ENCODE measurements at regions not wholly inside any gene's neighbourhood (a gene's known extent, or its start where the extent isn't known, plus 50 kb on each side); places are given as distances from the start of the nearest gene placed in this dataset.
"Not testable (repeated sequence)": the region's sequence is repeated elsewhere in the genome, so short reads cannot be mapped to it uniquely, and the experiment has no call there.

DNA sequence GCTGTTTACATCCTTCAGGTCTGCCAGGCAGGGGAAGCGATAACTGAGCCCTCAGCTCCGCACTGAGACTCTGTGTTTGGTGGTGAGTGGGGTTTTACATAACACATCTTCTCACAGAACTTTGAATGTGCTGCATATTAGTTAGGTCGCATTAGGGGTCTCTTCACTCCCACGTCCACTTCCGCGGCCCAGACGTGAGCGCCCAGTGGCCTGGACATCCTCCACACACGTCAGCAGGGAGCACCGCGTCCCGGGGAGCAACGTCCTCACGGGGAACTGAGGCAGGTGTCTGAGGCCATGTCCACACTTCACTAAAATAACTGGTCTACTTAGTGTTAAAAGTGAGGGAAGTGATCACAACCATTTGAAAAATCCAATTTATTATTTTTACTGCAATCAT lies 100.4 kb upstream of the SATB2 start:
- DNase-seq: no peak

DNA sequence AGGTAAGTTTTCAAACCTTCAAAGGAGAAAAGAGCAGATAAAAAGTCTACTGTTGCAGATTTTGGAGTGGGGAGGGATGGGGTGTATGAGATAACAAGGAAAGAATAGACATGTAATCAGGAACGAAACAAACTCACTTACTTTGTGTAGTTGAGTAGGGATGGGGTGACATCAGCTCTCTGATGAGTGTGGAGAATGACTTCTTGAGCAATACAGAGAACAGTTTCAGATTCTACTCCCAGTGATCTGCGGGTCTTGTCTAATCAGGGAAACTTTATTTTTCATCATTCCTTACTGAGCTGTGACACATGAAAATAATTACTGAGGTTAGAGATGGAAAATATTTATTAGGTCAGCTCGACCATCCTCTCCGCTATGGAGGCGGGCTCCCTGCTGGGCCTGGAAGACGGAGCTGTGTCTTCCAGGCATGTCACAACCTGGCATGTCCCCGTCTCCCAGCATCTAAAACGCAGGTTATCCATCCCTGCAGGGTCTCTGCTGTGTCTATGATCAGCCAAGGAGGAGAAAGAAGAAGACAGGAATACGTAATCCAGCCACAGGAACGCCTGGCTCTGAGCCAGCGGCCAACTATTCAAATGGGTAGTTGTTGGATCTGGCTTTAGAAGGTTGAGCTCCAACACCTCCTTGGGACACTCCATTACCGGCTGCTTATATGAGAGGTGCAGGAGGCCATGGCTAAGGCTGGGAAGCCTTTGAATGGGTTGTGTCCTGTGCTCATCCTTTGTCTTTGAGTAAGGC lies 99.0 kb upstream of the SATB2 start:
- no peak for DNase-seq

DNA sequence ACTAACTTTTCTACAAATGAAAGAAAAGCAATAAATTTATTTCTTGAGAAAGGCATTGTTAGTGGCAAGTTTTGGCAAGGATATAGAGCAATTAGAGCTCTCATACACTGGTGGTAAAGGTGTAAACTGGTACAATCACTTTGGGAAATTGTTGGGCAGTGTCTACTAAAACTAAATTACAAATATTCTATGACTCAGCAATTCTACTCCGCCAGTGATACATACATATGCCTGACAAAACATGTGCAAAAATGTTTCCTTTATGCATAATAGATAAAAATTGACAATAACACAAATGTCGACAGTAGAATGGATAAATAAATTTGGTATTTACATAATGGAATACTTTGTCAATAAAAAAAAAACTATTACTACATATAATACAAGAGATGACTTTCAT lies 96.3 kb upstream of the SATB2 start:
- no peak for DNase-seq

DNA sequence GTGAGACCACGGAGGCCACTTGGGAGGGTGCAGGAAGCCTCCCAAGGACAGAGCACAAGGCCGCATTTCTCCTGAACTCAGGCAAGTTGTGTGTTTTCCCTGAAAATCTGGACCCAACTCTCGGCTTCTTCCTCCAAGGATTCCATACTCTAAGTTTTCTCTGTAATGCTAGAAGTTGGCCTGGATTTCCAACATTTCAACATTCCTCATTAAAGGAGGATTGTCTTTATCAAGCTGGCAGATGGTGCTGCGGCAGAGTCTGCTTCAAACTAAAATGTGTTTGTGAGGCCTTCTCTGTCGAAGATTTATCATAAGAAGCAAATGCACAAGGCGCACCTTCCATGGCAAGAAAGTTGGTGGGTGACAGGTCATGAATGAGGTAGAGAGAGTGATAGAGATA lies 94.4 kb upstream of the SATB2 start:
- DNase-seq: peak; percentile 46

DNA sequence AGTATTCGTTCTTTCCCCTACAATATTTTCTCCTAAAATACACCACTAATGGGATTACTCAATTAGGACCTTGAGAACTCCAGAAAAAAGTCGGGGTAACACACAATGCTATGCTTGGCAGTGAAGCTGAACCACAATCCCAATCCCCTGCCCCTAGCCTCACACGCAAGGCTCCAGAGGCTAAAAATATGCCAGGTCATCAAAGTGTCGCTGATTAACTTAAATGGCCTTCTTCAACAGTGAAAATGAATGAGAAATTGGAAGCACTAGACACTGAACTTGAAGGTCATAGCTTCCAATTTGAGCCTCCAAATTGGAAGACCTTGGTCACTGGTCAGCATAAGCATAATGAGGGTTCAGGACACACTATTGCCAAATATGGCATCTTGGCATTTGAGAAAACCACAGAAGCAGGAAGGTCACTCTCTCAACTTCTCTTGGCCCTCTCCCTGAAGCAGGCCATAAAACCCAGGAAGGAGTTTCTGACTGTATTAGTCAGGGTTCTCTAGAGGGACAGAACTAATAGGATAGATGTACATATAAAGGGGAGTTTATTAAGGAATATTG lies 86.0 kb upstream of the SATB2 start:
- DNase-seq: no peak

DNA sequence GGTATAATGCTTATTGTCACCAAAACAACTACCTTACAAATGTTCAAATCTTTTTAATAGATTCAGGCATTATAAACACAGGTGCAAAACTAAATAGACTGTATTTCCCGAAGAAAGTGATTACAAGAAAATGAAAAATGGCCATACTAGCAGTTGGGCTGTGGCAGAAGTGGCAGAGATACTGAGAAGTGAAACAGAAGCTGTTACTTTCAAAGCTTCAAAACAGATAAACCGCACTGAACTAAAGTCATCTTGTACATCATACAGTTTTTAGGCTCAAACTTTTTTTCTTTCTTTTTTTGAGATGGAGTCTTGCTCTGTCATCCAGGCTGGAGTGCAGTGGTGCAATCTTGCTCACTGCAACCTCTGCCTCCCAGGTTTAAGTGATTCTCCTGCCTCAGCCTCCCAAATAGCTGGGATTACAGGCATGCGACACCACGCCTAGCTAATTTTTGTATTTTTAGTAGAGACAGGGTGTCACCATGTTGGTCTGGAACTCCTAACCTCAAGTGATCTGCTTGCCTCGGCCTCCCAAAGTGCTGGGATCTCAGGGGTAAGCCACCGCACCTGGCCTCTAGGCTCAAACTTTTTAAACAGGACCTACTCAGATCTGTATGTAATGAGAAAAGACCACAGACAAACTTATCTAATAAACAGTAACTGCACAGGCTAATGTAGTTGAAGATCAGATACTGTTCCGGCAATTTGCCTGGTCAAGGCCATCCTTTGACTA lies 77.9 kb upstream of the SATB2 start:
- no peak for DNase-seq

DNA sequence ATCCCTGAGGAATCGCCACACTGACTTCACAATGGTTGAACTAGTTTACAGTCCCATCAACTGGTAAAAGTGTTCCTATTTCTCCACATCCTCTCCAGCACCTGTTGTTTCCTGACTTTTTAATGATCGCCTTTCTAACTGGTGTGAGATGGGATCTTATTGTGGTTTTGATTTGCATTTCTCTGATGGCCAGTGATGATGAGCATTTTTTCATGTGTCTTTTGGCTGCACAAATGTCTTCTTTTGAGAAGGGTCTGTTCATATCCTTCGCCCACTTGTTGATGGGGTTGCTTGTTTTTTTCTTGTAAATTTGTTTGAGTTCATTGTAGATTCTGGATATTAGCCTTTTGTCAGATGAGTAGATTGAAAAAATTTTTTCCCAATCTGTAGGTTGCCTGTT lies 76.1 kb upstream of the SATB2 start:
- not testable (repeated sequence) for DNase-seq

DNA sequence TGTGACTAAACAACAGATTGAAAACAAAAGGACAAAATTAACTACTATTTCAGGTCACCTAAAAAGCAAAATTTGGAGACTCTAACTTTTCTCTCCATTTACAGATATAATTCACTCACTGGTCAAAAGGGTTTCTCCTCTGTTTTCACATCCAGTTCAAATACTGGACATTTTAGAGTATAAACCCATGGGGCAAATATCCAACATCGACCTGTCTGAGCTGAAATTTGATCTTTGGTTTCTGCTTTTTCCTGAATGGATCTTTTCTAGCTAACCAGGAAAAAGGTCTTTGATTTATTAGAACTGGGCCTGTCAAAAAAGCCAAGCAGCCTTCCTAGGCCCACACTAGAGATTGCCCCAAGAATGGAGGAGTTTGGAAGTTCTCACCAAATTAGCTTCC lies 69.3 kb upstream of the SATB2 start:
- no peak for DNase-seq

DNA sequence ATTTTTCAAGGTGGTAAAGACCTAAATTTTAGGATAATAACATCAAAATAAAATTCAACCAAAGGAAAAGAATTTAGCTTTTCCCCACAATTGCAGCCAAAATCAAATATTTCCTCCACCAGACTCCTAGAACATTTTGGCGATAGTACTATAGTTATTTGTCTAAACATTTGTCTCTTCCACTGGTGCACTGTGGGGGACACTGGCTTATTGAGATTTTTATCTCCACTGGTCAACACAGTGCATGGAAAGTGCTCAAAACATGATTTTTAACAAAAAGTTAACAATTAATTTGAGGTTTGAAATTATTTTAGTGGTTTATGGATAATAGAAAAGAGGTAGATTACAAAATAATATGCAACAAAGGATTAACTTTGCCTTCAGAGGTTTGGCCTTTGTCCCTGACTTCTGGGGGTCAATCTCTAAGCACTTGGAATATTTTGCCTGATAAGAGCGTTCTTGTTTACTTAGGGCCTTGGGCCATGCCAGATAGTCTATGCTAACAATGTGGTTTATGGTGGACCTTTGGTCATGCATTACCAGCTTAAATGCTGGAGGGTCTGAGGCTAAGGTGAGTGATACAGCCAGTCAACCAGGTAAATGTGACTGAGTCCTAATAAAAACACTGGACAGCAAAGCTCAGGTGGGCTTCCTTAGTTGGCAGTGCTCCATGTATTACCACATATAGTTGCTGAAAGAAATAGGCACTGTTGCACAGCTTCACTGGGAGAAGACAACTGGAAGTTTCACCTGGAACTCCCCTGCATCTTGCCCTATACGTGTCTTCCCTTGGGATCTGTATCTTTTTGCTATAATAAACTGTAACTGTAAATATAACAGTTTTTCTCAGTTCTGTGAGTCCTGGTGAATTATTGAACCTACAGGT lies 67.2 kb upstream of the SATB2 start:
- no peak for DNase-seq

DNA sequence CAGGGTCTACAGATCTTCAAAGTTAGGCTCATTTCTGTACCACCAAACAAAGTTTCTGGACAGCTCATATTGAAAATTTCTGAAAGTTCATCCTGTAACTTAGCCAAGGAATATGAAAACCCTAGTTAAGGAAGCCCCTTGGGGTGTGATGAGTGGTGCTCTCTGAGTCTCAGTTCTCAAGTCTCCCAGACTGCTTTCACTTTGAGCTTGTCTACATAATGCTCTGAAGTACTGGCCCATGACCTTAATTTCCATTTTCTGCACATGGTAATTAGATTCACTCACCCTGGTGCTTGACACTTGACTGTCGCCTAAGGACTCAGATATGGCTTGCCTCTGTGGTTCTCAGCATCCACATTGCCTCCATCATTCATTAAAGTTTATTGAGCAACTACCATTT lies 51.7 kb upstream of the SATB2 start:
- DNase-seq: no peak
